Effector memory CD4-positive, alpha-beta T cell (primary cell): ENCODE measurements at regions not wholly inside any gene's neighbourhood (a gene's known extent, or its start where the extent isn't known, plus 50 kb on each side); places are given as distances from the start of the nearest gene placed in this dataset.

ENCODE experiments used
- DNase-seq, 3 donors: peaks; one replicate each; pipeline ENCODE4 v3.0.0-alpha.2; 2020
- H3K27ac ChIP-seq: 2 replicates; pipeline ENCODE4 v1.7.0; 2013; ENCODE audit warnings: mild to moderate bottlenecking, low read length, moderate library complexity; ENCODE audit not compliant: insufficient read depth, poor library complexity, severe bottlenecking
- H3K27me3 ChIP-seq: replicated peaks from 2 replicates; pipeline ENCODE4 v1.7.0; 2013; ENCODE audit warnings: mild to moderate bottlenecking, low read length; ENCODE audit not compliant: insufficient read depth, control insufficient read depth, poor library complexity, severe bottlenecking
- H3K36me3 ChIP-seq: 2 replicates; pipeline ENCODE4 v1.7.0; 2013; ENCODE audit warnings: mild to moderate bottlenecking, low read length, moderate library complexity; ENCODE audit not compliant: control insufficient read depth, insufficient read depth
- H3K4me1 ChIP-seq: 2 replicates; pipeline ENCODE4 v1.7.0; 2013; ENCODE audit warnings: low read length, mild to moderate bottlenecking; ENCODE audit not compliant: control insufficient read depth, insufficient read depth, poor library complexity, severe bottlenecking
- H3K4me3 ChIP-seq: 2 replicates; pipeline ENCODE4 v1.7.0; 2013; ENCODE audit warnings: low read length, low read depth, mild to moderate bottlenecking; ENCODE audit not compliant: insufficient read depth, poor library complexity, severe bottlenecking
- H3K9me3 ChIP-seq: 2 replicates; pipeline ENCODE4 v1.7.0; 2013; ENCODE audit warnings: mild to moderate bottlenecking, low read length, moderate library complexity; ENCODE audit not compliant: control insufficient read depth

DNA sequence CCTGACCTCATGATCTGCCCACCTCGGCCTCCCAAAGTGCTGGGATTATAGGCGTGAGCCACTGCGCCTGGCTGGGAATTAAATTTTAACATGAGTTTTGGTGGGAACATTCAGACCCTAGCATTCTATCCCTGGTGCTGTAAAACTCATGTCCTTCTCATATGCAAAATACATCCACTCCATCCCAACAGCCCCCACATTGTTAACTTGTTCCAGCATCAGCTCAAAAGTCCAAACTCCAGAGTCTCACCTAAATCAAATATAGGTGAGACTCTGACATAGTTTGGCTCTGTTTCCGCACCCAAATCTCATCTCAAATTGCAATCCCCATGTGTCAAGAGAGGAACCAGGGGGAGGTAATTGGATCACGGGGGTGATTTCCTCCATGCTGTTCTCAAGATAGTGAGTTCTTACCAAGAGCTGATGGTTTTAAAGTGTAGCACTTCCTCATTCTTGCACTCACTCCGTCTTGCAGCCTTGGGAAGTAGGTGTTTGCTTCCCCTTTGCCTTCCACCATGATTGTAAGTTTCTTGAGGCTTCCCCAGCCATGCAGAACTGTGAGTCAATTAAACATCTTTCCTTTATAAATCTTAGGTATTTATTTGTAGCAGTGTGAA, 96.2 kb upstream of the PLCL2 start:
- no peaks in the 10 kb centered on the region for H3K4me1 ChIP-seq
- H3K27me3 ChIP-seq: no peaks in the 10 kb centered on the region
- no peak overlapping the region for H3K4me3 ChIP-seq
- no peaks in the 10 kb centered on the region for H3K9me3 ChIP-seq
- no peaks in the 10 kb centered on the region for H3K36me3 ChIP-seq
- no peak overlapping the region for H3K27ac ChIP-seq
- DNase-seq: no peak

- no peak overlapping the region for H3K27ac ChIP-seq
- H3K4me1 ChIP-seq: no peaks in the 10 kb centered on the region
- no peak overlapping the region for H3K4me3 ChIP-seq
- DNase-seq: no peak
- H3K27me3 ChIP-seq: no peaks in the 10 kb centered on the region
- no peaks in the 10 kb centered on the region for H3K9me3 ChIP-seq
- H3K36me3 ChIP-seq: no peaks in the 10 kb centered on the region
Measured at GRCh38 chr3:16789344-16790120, 95.2 kb upstream of the PLCL2 start.

DNA sequence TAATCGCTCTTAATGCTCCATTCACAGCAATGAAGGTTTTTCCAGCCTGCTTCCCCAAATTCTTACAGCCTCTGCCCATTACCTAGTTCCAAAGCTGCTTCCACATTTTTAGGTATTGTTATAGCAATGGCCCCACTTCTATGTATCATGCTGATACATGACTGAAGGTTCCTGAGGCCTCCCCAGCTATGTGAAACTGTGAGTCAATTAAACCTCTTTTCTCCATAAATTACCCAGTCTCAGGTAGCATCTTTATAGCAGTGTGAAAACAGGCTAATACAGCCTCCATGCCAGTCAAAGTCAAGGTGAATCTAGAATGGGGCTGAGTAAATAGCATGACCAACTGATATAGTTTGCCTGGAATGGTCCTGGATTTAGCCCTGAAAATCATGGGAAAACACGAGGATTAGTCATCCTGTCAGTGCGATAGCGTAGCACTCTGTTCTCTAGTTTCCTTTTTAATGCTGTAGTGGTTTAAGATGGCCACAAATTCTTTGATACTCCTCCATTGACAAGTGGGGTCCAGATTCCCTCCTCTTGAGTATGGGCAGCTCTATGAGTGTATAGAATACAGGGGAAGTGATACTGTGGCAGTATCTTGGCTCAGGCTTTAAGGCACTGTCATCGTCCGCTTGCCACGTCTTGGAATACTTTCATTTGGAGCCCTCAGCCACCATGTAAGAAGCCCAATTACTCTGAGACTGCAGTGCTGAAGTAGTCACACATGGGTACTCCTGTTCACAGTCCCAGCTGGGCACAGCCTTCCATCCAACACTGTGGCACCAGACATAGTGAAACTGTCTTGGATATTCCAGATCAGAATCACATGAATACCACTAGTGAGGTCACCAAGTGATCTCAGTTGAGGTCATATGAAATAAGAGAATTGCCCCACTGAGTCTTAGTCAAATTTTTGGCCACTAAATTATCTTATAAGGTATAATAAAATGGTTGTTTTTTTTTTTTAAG, 94.0 kb upstream of the PLCL2 start:
- H3K4me1 ChIP-seq: no peaks in the 10 kb centered on the region
- H3K9me3 ChIP-seq: no peaks in the 10 kb centered on the region
- H3K4me3 ChIP-seq: no peak overlapping the region
- no peak overlapping the region for H3K27ac ChIP-seq
- no peak for DNase-seq
- H3K27me3 ChIP-seq: no peaks in the 10 kb centered on the region
- H3K36me3 ChIP-seq: no peaks in the 10 kb centered on the region

GRCh38 chr3:16793321-16793720, 91.4 kb upstream of the PLCL2 start:
- H3K4me1 ChIP-seq: no peaks in the 10 kb centered on the region
- H3K27ac ChIP-seq: no peak overlapping the region
- H3K27me3 ChIP-seq: no peaks in the 10 kb centered on the region
- DNase-seq: no peak
- no peaks in the 10 kb centered on the region for H3K9me3 ChIP-seq
- no peak overlapping the region for H3K4me3 ChIP-seq
- no peaks in the 10 kb centered on the region for H3K36me3 ChIP-seq

- Histone ChIP-seq H3K27me3 (no peaks in the 10 kb centered on the region), H3K4me3 (no peak overlapping the region), H3K36me3 (no peaks in the 10 kb centered on the region), H3K27ac (no peak overlapping the region), H3K4me1 (no peaks in the 10 kb centered on the region), H3K9me3 (no peaks in the 10 kb centered on the region)
- no peak for DNase-seq
Measured at GRCh38 chr3:16794257-16794656, 90.5 kb upstream of the PLCL2 start.

DNA sequence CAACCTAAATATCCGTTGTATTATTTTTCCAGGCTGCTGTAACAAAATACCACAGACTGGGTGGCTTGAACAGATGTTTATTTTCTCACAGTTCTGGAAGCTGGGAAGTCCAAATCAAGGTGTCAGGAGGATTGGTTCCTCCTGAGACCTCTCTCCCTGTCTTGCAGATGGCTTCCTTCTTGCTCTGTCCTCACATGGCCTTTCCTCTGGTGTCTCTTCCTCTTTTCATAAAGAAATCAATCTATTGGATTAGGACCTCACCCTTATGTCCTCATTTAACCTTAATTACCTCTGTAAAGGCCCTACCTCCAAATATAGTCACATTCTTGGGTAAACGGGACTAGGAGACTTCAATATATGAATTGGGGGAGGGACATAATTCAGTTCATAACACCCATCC, 89.2 kb upstream of the PLCL2 start:
- DNase-seq: no peak
- peaks cover 4% of the 10 kb centered on the region for H3K4me1 ChIP-seq

GRCh38 chr3:16797831-16798230, 86.9 kb upstream of the PLCL2 start:
- no peak overlapping the region for H3K27ac ChIP-seq
- H3K36me3 ChIP-seq: no peaks in the 10 kb centered on the region
- peaks cover 16% of the 10 kb centered on the region for H3K4me1 ChIP-seq
- no peak overlapping the region for H3K4me3 ChIP-seq
- no peaks in the 10 kb centered on the region for H3K9me3 ChIP-seq
- DNase-seq: no peak
- no peaks in the 10 kb centered on the region for H3K27me3 ChIP-seq

More for the DNA sequence above, 89.2 kb upstream of the PLCL2 start:
- H3K27ac ChIP-seq: no peak overlapping the region
- H3K36me3 ChIP-seq: no peaks in the 10 kb centered on the region
- H3K4me3 ChIP-seq: no peak overlapping the region
- no peaks in the 10 kb centered on the region for H3K27me3 ChIP-seq
- no peaks in the 10 kb centered on the region for H3K9me3 ChIP-seq

GRCh38 chr3:16798738-16799137, 86.0 kb upstream of the PLCL2 start:
- H3K27me3 ChIP-seq: no peaks in the 10 kb centered on the region
- H3K9me3 ChIP-seq: no peaks in the 10 kb centered on the region
- H3K36me3 ChIP-seq: no peaks in the 10 kb centered on the region
- no peak overlapping the region for H3K27ac ChIP-seq
- DNase-seq: no peak
- H3K4me1 ChIP-seq: peaks cover 16% of the 10 kb centered on the region
- no peak overlapping the region for H3K4me3 ChIP-seq

DNA sequence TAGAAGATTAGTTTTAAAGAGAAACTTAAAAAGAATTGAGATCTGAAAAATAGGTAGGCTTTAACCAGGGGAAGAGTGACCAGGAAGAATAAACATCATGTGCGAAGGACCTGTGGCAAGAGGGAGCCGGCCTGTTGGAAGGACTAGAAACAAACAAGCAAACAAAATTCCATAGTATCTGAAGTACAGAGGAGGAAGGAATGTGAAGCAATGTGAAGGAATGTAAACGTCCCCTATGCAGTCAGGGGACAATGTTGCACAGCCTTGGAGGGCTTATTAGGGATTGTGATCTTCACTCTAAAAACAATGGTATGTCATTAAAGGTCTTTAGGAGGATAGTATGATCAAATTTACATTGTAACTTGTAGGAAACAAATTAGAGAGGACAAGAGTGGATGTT, 84.4 kb upstream of the PLCL2 start:
- Histone ChIP-seq H3K9me3 (no peaks in the 10 kb centered on the region), H3K27ac (no peak overlapping the region)

More for the DNA sequence above, 84.4 kb upstream of the PLCL2 start:
- H3K4me3 ChIP-seq: no peak overlapping the region
- no peak for DNase-seq
- H3K36me3 ChIP-seq: no peaks in the 10 kb centered on the region
- H3K27me3 ChIP-seq: no peaks in the 10 kb centered on the region
- peaks cover 16% of the 10 kb centered on the region for H3K4me1 ChIP-seq
